Stimulated activated CD4-positive, alpha-beta T cell treated with anti-CD3 and anti-CD28 coated beads, Interleukin-2, amount 100 ng/mL, for 48 hours (primary cell): ENCODE measurements at regions not wholly inside any gene's neighbourhood (a gene's known extent, or its start where the extent isn't known, plus 50 kb on each side); places are given as distances from the start of the nearest gene placed in this dataset.

Experiments
- DNase-seq, 2 donors: peaks; one replicate each; pipeline ENCODE4 v3.0.0-alpha.2; 2020

DNA sequence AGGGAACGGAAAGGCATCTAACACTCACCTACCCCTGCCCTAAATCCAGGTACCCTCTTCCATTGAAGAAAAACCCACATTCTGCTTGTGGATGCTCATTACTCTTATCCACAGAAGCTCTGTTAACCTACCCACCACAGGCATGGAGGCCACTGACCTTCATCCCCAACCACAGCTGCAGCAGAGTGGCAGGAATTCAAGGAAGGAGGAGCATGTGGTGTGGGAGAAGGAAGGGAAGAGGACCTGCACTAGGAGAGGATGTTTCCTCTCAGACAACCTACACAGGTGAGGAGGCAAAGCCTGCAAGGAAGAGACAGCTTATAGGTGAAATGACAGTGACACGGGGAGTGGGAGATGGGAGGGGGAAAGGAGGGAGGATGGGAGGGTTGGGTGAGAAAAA lies 192.5 kb upstream of the TSC22D2 start:
- DNase-seq: no peak

DNA sequence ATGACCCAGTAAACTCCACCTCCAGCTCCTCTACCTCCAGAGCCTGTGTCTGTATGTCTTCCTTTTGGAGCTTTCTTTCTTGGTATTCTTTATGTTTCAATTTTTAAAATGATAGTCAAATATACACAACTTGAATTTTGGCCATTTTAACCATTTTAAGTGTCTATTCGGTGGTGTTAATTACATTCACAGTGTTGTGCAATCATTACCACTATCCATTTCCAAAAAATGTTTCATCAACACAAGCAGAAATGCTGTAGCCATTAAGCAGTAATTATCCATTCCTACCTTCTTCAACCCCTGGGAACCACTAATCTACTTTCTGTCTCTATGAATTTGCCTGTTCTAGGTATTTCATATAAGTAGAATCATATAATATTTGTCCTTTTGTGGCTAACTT lies 194.5 kb upstream of the TSC22D2 start:
- DNase-seq: no peak

DNA sequence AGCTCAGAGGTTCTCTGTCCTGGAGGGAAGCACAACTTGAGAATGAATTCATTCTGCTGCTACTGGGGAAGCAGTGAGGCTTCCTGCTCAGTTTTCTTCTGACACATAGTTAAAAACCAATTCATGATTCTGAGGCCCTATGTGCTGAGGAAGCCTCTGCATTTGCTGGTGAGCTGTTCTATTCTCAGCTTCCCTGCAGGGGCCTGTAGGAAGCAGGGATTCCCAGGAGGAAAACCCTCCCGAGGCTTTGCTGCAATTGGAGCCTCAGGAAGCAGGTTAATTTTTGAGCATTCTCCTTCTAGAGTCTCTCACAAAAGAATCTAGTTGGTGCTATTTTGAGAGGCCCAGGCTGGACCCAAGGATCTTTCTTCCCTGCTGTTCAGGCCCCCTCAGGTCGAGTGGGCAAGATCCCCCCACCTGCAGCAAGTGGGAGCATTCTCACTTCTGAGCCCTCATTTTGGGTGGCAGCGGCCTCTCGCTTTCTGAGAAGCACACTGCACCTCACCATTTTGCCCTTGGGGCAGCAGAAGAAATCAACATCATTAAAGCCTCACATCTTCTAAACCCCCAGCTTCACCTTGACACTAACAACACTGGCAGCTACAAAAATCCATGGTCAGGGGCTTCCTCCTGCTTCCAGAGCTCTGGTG lies 197.5 kb upstream of the TSC22D2 start:
- no peak for DNase-seq

DNA sequence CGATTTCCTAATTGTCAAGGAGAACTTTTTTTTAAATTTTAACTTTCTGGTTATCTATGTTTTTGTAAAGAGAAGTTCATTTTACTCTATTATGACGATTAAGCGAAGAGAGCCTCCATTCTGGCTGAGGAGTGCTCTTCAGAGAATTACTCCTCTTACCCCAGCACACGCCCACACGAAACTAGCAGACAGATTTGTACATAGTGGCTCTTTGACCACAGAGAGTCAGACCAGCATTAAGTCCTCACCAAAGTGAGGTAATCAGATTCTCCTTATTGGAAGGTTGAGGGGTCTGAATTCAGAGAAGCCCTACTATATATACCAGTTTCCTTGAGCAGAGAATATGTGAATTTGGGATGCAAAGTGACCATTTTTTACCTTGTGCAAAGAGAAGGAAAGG lies 204.8 kb upstream of the TSC22D2 start:
- DNase-seq: no peak

DNA sequence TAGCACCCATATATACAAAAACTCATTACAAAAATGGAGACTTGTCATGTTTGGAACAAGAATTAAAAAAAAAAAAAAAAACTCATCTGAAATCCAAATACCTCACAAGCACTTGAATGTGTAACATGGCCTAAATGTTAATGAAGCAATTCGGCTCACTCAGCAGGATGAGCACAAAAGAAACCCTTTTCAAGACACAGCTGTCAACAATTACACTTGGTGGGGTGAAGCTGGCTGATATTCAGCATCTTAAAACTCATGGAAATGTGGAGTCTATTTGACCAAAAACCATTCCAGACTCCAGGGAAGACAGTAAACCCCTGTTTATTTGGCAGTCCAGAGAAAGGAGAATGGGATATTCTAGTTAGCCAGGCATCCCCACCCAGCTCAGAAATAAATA lies 205.4 kb upstream of the TSC22D2 start:
- DNase-seq: no peak

DNA sequence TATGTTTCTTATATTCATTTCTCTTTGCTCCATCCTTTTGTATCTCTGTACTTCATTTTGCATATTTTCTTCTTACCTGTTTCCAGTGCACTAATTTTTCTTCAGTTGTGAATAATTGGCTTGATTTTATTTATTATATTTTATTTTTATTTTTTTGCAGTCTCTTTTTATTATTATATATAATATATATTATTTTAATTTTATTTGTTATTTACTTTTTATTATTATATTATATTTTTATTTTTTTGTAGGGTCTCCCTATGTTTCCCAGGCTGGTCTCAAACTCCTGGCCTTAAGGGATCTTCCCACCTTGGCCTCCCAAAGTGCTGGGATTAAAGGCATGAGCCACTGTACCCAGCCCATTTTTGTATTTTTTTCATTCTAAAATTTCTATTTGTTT lies 213.1 kb upstream of the TSC22D2 start:
- DNase-seq: no peak

DNA sequence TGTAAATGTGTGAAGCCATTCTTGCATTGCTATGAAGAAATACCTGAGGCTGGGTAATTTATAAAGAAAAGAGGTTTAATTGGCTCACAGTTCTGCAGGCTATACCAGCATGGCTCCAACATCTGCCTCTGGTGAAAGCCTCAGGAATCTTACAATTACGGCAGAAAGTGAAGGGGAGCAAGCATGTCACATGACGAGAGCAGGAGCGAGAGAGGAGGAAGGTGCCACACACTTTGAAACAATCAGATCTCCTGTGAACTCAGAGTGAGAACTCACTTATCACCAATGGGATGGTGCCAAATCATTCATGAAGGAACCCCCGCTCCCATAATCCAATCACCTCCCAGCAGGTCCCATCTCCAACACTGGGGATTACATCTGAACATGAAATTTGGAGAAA lies 213.6 kb upstream of the TSC22D2 start:
- DNase-seq: no peak

DNA sequence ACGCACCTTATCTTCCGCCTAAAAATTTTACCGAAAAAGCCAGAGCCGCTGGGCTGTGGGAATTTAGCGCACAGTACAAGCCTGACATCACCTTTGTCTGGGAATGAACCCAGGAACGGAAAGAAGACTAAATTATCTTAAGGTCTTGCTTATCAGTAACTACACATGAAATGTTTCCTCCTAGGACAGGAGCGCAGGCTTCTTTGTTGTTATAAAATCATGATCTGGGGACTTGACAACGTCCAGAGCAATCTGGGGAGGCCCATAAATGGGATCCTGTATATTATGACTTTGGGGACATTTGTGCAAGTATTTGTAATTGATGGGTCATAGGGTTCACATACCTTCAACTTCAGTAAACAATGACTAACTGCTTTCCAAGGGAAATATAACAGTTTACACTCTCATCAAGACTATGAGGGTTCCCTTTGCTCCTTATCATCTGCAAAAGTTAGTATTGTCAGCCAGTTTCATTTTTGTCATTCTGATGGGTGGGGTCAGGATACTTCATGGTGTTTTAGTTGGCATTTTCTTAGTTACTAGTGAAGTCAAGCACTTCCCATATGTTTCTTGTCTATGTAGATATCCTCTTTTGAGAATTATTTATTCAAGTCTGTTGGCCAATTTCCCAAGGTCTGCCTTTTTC lies 213.9 kb upstream of the PFN2 start:
- no peak for DNase-seq

DNA sequence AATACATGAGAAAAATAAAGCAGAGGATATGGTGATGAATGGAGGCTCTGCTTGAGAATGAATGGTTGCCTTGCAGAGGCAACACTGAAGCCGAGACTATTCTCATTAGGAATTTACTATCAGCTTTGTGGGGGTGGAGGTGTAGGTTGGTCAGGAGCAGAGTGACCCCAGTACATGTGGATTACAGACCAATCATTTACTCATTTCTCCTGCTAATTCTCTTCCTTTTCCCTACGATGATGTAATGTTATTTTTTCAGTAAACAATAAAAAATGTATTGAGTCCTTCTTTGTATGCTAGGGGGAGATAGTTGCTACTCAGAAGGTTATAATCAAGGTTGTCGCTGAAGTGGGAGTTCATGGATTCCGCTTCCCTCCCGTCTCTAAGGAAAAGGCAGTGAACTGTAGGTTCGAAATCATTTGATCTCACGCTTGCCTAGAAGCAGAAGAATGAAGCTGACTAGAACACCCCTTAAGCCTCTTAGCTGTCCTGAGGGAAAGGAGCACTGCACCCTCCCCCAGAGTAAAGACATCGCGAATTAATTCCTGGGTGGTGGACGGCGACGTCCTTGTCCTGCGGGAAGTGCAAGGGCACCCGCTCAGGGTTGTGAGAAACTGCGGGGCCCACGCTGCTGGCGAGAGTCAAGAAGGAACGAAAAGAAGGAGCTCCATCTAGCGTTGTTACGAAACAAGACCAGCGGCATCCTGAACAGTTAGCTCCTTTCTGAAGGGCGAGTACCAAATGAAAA lies 213.2 kb upstream of the PFN2 start:
- DNase-seq: peak; percentile 22 to 29

DNA sequence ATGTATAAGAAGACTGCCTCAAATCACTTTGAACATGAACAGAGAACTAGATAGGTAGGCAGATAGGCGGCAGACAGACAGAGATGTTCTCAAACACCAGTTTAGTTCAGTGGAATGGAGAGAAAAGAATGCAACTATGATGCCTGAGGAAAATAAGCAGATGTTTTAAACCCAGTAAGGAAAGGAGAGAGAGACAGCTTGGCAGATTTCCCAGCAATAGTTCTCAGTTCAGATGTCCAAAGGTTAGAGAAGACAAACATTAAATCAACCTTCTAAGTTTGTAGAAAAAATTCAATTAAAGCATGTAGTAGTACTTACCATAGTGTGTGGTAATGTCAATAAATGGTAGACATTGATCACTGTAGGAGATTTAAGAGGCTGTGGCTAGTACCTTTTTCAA lies 209.6 kb upstream of the PFN2 start:
- DNase-seq: no peak

DNA sequence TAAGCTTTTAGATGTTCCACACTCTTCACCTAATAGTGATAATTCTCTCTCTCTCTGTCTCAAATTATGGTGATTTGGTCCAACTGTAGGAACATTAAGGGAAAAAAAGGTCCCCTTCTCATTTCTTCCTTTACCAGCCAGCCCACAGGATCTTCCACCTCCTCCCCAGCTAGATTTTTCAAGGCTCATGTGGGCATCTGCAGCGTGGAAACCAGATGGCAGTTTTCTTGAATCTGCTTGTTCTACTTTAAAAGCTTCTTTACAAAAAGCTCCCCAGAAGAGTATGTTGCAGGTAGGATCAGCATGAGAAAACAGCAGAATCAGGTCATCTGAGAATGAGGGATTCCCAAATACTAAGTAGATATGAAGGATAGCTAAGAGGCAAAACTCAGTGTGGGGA lies 208.6 kb upstream of the PFN2 start:
- no peak for DNase-seq

DNA sequence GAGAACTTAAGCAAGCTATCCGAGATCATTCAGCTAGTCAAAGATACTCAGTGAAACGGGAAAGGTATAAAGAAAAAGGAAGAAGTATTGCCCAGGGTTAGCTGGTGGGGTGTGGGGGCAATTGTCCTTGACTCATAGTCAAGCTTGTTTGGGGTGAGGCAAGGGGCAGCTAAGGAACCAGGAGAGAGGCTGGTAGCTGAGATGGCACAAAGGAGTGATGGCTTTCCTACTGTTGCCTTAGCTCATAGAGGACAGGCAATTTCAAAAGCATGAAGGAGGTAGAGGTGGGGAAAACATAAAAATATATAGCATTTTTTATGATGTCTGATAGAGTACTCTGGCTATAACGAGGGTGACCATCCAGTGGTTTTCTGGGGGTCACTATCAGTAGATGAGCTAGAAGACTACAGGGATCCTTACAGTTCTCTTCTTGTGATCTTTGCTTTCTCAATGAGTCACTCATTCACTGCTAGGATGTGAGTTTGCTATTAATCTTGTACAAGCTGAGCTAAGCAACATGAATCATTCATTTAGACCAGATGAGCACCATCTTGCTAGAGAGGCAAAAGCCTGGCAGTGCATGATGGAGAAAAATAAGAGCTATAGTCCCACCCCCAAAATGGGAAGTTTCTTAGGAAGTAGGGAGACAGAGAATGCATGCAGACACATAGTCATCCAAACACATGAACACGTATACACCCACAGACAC lies 207.1 kb upstream of the PFN2 start:
- no peak for DNase-seq

DNA sequence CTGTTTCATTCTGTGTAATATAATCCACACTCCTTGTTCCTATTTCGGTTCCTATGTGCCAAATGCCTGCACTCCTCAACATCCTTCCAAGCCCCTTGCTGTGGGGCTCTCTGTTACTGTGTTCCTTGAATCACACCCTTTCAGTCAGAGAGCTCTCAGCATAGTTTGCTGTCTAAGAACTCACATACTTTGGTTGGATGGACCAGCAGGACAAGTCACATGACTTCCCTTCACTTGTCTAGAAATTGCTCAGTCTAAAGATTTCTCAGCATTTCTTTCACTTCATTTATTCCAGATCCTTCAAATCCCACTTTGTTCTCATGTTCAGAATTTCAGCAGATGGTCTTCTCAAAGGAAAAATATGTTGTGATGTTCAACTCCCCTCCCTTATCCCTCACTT lies 203.5 kb upstream of the PFN2 start:
- DNase-seq: no peak

DNA sequence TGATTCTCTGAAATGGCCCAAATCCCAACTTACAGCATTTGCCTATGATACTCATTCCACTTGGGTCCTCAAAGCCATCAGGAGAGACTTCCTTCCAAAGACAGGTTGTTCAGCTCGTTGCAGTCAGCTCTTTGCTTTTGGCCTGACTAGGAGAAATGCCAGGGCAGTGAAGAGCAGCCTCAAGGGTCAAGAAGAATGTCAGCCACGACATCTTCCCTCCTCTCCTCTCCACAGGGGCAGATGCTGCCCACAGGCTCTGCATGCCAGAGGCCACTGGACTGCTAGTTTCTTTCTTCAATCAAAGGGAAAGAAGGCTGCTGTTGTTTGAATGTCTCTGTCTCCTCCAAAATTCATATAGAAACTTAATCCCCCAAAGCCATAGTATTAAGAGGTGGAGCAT lies 201.7 kb upstream of the PFN2 start:
- no peak for DNase-seq

DNA sequence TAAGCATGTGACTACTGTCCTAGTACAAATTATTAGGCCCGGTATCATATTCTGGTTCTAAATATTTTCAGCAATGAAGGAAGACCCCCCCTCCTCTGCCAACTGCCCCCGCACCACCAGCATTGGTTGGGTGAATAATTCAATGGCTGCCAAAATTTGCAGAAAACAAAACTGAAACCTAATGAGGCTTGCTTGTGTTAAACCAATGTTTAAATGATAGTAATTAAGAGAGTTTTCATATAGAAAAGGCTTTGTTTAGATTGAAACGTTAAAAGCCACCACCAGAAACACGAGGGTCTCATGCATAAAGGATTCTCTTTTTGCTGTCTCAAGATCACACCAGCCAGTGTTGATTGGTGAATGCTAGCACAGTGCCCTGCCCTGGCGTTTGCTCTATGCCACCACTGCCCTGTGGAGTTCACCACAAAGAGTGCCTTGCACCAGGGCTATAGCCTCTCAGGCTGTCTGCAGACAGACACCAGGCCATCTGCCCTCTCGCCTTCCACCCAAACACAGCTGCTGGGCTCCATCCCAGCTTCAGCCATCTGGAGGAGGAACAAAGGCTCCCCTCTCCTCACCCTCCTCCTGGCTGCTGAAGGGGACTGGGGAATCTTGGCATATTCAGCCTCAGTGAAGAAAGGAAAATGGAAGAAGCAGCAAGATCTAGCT lies 200.3 kb upstream of the PFN2 start:
- DNase-seq: no peak

DNA sequence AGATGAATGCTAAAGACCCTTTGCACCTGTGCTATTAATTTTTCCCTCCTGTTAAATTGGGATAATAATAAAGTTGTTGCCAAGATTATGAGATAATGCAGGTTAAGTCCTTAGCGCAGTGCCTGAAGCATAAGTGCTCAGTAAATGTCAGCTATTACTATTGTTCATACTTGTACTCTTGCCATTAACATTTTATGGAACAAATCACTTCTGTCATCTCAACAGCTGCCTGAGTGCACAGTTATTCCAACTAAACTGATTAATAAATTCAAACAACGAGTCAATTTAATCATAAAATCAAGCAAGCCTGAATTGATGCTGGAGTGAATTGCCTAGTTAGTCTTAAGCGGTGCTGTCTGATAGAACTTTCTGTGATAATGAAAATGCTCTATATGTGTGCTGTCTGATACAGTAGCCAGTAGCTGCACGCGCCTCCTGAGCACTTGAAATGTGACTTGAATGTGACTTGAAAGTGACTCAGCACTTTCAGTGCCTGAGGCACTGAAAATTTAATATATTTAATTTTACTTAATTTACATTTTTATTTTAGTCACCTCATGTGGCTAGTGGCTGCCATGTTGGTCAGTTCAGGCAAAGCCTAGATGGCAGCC lies 198.7 kb upstream of the PFN2 start:
- no peak for DNase-seq

DNA sequence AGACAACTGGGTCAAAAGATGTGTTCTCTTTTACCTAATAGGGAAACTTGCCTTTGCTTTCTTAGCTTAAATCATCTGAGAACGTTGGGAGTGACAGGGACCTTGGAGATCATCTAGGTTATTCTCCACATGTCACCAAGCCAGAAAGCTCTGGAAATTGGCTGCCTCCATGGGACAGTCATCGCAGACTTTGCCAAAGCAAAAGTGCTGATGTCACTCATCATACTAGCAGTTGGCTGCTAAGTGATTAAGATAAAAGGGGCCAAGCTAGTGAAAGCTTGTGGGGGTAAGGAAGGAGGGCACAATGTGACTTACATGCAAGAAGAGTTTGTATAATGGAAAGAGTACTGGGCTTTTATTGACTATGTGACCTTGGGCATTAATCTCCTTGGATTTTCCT lies 198.0 kb upstream of the PFN2 start:
- no peak for DNase-seq

DNA sequence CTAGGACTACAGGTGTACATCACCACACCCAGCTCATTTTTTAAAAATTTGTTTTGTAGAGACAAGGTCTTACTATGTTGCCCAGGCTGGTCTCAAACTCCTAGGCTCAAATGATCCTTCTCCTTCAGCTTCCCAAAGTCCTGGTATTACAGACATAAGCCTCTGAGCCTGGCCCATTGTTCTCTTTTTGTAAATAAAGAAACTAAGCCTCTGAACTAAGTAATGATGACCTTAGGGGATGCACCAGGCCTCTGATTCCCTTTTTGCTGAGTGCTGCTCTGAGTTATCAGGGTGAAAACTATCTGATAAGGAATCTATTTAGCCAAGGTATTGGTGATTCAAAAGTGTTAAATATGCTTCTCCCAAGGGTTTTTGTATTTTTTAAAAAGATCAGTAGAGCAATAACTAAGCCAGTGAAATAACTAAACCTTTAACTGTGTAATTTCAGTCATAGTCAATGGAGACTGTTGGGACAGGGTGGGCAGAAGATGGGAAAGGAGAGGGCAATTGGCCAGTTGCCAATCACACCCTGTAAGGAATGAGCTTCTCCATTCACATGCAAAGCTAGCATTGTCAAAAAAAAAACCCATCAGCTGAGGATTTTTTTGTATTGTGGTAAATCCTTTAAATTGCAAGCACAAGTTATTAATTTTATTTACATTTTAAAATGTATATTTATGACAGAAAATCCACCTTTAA lies 194.8 kb upstream of the PFN2 start:
- DNase-seq: no peak

DNA sequence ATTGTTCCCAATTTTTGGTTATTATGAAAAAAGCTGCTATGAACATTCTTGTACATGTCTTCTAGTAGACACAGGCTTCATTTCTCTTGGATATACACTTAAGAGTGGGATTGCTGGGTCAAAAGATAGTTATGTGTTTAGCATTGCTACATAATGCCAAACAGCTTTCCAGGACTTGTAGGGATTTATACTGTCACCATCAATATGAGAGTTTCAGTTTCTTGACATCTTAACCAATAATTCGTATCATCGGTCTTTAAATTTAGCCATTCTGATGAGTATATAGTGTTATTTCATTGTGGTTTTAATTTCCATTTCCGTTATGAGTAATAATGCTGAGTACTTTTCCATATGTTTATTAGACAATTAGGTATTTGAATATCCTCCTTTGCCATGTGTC lies 190.3 kb upstream of the PFN2 start:
- no peak for DNase-seq

DNA sequence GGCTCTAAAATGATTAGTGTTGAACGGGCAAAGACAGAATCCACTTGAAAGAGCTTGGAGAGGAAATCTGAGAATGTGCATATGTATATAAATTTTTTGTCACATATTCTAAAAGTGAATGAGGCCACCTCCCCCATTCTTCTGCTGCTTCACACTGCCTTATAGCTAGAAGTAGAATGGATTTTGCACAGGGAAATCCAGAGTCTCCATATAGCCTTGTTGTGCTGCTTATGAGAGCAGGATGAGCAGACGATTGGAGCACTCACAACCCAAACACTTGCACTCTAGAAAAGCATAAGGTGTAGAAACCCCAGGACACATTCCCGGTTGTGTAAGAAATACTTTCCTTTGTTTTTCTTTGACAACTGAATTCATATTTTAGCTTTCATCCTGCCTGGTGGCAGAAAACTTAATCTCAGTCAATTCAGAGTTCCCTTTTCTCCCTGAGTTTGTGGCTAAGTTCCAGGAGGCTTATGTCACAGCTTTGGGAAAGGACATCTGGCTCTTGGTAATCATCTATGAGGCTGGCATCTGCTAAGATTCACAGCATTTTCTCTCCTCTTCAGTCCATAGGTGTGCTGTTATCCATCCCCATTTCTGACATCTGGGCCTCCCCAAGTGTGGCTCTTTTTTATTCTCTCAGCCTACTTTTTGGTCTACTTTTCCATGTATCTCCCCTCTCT lies 188.4 kb upstream of the PFN2 start:
- DNase-seq: no peak

DNA sequence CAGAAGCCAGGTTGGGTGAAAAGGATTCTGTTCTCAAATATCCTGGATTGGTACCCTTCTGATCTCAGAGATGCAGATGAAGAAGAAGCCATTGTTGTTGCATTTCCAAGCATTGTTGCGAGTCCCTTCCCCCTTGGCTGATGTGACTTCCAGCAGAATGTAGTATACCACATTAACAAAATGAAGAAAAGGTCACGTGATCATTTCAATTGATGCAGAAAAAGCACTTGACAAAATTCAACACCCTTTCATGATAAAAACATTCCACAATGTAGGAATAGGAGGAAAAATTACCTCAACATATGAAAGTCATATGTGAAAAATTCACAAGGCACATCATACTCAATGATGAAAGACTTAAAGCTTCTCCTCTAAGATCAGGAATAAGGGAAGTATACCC lies 181.9 kb upstream of the PFN2 start:
- no peak for DNase-seq

DNA sequence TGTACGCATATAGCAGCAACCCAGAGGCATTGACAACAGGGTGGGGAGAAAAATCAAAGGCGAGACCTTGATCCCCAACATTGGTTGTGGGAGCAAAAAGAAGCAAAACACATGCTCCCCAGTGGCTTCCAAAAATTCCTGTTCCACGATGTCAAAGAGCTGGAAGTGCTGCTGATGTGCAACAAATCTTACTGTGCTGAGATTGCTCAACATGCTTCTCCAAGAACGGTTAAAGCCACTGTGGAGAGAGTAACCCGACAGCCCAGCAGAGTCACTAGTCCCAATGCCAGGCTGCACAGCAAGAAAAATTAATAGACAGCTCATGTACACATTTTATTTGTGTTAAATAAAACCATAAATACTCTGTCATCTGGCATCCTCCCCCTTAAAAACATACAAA lies 179.9 kb upstream of the PFN2 start:
- no peak for DNase-seq
